DND-41 (cell line): ENCODE measurements at regions not wholly inside any gene's neighbourhood (a gene's known extent, or its start where the extent isn't known, plus 50 kb on each side); places are given as distances from the start of the nearest gene placed in this dataset.

Source experiments
- ATAC-seq: fragments of 200-7000 bp; cut with Tn5 transposase; 3 replicates; pipeline ENCODE4 v1.9.1; 2021; ENCODE audit warnings: low read depth; ENCODE audit not compliant: insufficient read depth
- DNase-seq: peaks from one replicate; pipeline ENCODE4 v3.0.0-alpha.2; 2020
- H2AFZ ChIP-seq: 2 replicates; pipeline ENCODE4 v1.6.0; 2012; ENCODE audit warnings: low read depth, low read length
- H3K27ac ChIP-seq: 2 replicates; pipeline ENCODE4 v1.5.1; 2012; ENCODE audit warnings: low read length, inconsistent platforms
- H3K27me3 ChIP-seq: fragments of 200-600 bp; sonication (generic); 2 replicates; pipeline ENCODE4 v1.6.0; 2012; ENCODE audit warnings: low read length, mild to moderate bottlenecking, inconsistent platforms; ENCODE audit not compliant: insufficient read depth, poor library complexity
- H3K36me3 ChIP-seq: 2 replicates; pipeline ENCODE4 v1.5.1; 2012; ENCODE audit warnings: low read length, inconsistent platforms; ENCODE audit not compliant: insufficient read depth
- H3K4me1 ChIP-seq: 2 replicates; pipeline ENCODE4 v1.5.1; 2012; ENCODE audit warnings: mild to moderate bottlenecking, low read length; ENCODE audit not compliant: insufficient read depth
- H3K4me2 ChIP-seq: 2 replicates; pipeline ENCODE4 v1.6.0; 2012; ENCODE audit warnings: mild to moderate bottlenecking, moderate library complexity, low read length, inconsistent platforms; ENCODE audit not compliant: insufficient read depth
- H3K4me3 ChIP-seq, 2 experiments: fragments of 200-600 bp in 1 of 2; shearing (Covaris generic) in 1 of 2; 2 replicates each; pipeline ENCODE4 v1.5.1; 2012 to 2016; ENCODE audit warnings: inconsistent platforms in 2 of 2, low read length in 2 of 2, mild to moderate bottlenecking in 2 of 2, low read depth in 1 of 2, moderate library complexity in 1 of 2
- H3K79me2 ChIP-seq: 2 replicates; pipeline ENCODE4 v1.6.0; 2012; ENCODE audit warnings: low read length, inconsistent platforms; ENCODE audit not compliant: insufficient read depth
- H3K9ac ChIP-seq: 2 replicates; pipeline ENCODE4 v1.6.0; 2012; ENCODE audit warnings: low read depth, mild to moderate bottlenecking, inconsistent platforms, low read length, moderate library complexity
- H3K9me3 ChIP-seq: 2 replicates; pipeline ENCODE4 v1.5.1; 2012; ENCODE audit warnings: low read length, moderate library complexity, mild to moderate bottlenecking, inconsistent platforms; ENCODE audit not compliant: insufficient read depth, severe bottlenecking
- H4K20me1 ChIP-seq: 2 replicates; pipeline ENCODE4 v1.6.0; 2012; ENCODE audit warnings: low read length; ENCODE audit not compliant: insufficient read depth
- CTCF ChIP-seq: IDR thresholded peaks from 2 replicates; pipeline ENCODE4 v1.5.1; 2012; ENCODE audit warnings: borderline replicate concordance, low read length, moderate library complexity, mild to moderate bottlenecking; ENCODE audit not compliant: poor library complexity, severe bottlenecking; ENCODE audit errors: extremely low read depth
- EZH2 ChIP-seq: IDR thresholded peaks from 3 replicates; pipeline ENCODE4 v1.6.1; 2012; ENCODE audit warnings: borderline replicate concordance, low read depth, mild to moderate bottlenecking, moderate library complexity, low read length, inconsistent platforms; ENCODE audit not compliant: severe bottlenecking

GRCh38 chr5:124332273-124332672, 414.2 kb downstream of the ZNF608 start:
- Histone ChIP-seq H2AFZ (no peak overlapping the region), H3K4me1 (0 out of 2 replicates have a peak, but pooled peaks cover 2% of the 10 kb centered on the region), H3K79me2 (no peaks in the 10 kb centered on the region), H4K20me1 (no peaks in the 10 kb centered on the region), H3K36me3 (no peaks in the 10 kb centered on the region), H3K9me3 (peaks cover 6% of the 10 kb centered on the region), H3K27me3 (no peaks in the 10 kb centered on the region), H3K9ac (no peak overlapping the region), H3K4me2 (no peak overlapping the region), H3K4me3 (no peak overlapping the region), H3K27ac (no peak overlapping the region)
- DNase-seq = no peak
- ATAC-seq = peak; percentile 80
- TF ChIP-seq EZH2 (no peak), CTCF (no peak)

- Histone ChIP-seq H3K27me3 (no peaks in the 10 kb centered on the region), H3K4me3 (no peak overlapping the region), H4K20me1 (no peaks in the 10 kb centered on the region), H3K4me1 (0 out of 2 replicates have a peak, but pooled peaks cover 2% of the 10 kb centered on the region), H2AFZ (no peak overlapping the region), H3K79me2 (no peaks in the 10 kb centered on the region), H3K9ac (no peak overlapping the region), H3K4me2 (no peak overlapping the region), H3K27ac (no peak overlapping the region), H3K9me3 (peaks cover 6% of the 10 kb centered on the region), H3K36me3 (no peaks in the 10 kb centered on the region)
- DNase-seq (no peak), ATAC-seq (no peak)
- no peak for TF ChIP-seq EZH2
- no peak for TF ChIP-seq CTCF
Observed at GRCh38 chr5:124330595-124331220, 415.7 kb downstream of the ZNF608 start.

- Histone ChIP-seq H4K20me1 (no peaks in the 10 kb centered on the region), H3K27me3 (no peaks in the 10 kb centered on the region), H3K4me1 (0 out of 2 replicates have a peak, but pooled peaks cover 2% of the 10 kb centered on the region), H3K4me3 (no peak overlapping the region), H3K4me2 (no peak overlapping the region), H3K27ac (no peak overlapping the region), H3K9ac (no peak overlapping the region), H3K79me2 (no peaks in the 10 kb centered on the region), H3K9me3 (peaks cover 6% of the 10 kb centered on the region), H2AFZ (no peak overlapping the region), H3K36me3 (no peaks in the 10 kb centered on the region)
- ATAC-seq (no peak), DNase-seq (no peak)
- TF ChIP-seq EZH2 (no peak), CTCF (no peak)
Observed at GRCh38 chr5:124328201-124328600, 418.2 kb downstream of the ZNF608 start.

GRCh38 chr5:124318661-124319060, 427.8 kb downstream of the ZNF608 start:
- H3K4me1 ChIP-seq = no peaks in the 10 kb centered on the region
- H3K4me2 ChIP-seq = no peak overlapping the region
- H2AFZ ChIP-seq = no peak overlapping the region
- no peaks in the 10 kb centered on the region for H3K9me3 ChIP-seq
- no peak overlapping the region for H3K9ac ChIP-seq
- no peak overlapping the region for H3K4me3 ChIP-seq
- no peak for ATAC-seq
- H3K27ac ChIP-seq = no peak overlapping the region
- H3K79me2 ChIP-seq = no peaks in the 10 kb centered on the region
- no peak for TF ChIP-seq CTCF
- no peak for TF ChIP-seq EZH2
- no peaks in the 10 kb centered on the region for H3K36me3 ChIP-seq
- no peaks in the 10 kb centered on the region for H3K27me3 ChIP-seq
- DNase-seq = no peak
- no peaks in the 10 kb centered on the region for H4K20me1 ChIP-seq
